VCaP (cell line): ENCODE measurements at regions not wholly inside any gene's neighbourhood (a gene's known extent, or its start where the extent isn't known, plus 50 kb on each side); places are given as distances from the start of the nearest gene placed in this dataset.

Experiments used
- H3K27ac ChIP-seq: fragments of 450-650 bp; 2 replicates; pipeline ENCODE4 v1.5.1; 2017
- TF ChIP-seq, protein P1 (sequence below): fragments of 450-650 bp; conservative IDR thresholded peaks from 2 replicates; pipeline ENCODE4 v1.5.1; 2017; ENCODE audit warnings: mild to moderate bottlenecking, moderate library complexity

DNA sequence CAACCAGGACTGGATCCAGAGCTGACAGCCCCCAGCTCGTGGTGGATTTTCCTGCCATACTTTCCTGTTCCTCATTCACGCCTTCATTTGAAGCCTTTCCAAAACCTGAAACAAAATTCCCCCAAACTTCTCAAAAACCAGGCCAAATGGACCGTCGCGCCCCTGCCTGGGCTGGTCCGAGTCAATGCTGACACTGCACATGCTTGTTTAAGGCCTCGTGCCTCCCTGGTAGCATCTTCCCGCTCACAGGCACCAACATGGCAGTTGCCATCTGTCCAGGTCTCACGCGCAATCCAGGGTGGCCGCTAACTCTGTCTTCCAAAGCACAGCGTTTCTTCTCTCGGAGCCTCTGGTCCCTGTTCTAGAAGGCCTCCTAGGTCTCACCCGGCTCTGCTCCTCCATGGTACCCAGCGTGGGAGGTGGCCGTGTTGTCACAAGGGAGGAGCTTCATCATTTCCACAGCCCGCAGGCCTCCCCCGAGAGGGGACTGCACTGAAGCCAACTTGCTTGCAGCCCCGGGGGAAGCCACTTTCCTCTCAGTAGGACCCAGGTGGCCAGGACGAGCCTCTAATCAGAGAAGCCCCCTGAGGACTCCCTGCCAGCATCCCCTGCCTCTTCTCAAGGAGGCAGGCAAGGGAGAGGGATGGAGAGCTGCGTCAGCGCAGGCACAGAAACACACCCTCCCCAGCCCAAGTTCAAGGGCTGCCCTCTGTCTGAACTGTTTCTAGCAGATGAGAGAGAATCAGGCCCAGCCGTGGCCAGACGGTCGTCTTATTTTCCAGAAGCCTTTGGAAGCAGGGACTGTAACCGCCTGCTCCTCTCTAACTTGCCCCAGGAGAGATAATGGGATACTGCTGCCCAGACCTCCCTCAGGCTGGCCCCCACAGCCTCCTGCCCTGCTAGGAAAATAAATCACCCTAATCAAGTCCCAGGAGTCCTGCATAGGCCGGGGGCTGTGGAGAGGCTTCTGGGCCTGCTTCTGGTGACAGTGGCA is 152.8 kb upstream of the TLE3 start:
- no peak overlapping the region; the same call in 1 of the 2 replicates for H3K27ac ChIP-seq
- TF ChIP-seq, protein P1, sequence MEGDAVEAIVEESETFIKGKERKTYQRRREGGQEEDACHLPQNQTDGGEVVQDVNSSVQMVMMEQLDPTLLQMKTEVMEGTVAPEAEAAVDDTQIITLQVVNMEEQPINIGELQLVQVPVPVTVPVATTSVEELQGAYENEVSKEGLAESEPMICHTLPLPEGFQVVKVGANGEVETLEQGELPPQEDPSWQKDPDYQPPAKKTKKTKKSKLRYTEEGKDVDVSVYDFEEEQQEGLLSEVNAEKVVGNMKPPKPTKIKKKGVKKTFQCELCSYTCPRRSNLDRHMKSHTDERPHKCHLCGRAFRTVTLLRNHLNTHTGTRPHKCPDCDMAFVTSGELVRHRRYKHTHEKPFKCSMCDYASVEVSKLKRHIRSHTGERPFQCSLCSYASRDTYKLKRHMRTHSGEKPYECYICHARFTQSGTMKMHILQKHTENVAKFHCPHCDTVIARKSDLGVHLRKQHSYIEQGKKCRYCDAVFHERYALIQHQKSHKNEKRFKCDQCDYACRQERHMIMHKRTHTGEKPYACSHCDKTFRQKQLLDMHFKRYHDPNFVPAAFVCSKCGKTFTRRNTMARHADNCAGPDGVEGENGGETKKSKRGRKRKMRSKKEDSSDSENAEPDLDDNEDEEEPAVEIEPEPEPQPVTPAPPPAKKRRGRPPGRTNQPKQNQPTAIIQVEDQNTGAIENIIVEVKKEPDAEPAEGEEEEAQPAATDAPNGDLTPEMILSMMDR = no peak

DNA sequence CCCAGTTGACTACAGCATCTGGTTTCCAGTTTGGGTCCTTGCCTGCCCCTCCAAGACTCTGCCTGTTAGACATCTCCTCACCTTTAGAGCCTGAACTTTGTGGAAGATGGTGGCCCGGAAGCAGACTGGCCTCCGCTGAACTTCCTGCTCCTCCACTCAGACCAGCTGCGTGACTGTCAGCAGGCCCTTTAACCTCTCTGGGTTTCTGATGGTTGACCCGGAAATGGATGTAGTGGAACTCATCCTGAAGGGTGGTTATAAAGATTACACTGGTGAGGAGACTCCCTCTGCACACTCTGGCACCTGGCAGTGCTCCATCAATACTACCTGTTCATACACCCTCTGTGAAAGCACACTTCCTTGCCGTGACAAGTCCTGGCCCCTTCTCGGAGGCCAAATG is 151.9 kb upstream of the TLE3 start:
- H3K27ac ChIP-seq = no peak overlapping the region
- TF ChIP-seq, protein P1 = no peak

DNA sequence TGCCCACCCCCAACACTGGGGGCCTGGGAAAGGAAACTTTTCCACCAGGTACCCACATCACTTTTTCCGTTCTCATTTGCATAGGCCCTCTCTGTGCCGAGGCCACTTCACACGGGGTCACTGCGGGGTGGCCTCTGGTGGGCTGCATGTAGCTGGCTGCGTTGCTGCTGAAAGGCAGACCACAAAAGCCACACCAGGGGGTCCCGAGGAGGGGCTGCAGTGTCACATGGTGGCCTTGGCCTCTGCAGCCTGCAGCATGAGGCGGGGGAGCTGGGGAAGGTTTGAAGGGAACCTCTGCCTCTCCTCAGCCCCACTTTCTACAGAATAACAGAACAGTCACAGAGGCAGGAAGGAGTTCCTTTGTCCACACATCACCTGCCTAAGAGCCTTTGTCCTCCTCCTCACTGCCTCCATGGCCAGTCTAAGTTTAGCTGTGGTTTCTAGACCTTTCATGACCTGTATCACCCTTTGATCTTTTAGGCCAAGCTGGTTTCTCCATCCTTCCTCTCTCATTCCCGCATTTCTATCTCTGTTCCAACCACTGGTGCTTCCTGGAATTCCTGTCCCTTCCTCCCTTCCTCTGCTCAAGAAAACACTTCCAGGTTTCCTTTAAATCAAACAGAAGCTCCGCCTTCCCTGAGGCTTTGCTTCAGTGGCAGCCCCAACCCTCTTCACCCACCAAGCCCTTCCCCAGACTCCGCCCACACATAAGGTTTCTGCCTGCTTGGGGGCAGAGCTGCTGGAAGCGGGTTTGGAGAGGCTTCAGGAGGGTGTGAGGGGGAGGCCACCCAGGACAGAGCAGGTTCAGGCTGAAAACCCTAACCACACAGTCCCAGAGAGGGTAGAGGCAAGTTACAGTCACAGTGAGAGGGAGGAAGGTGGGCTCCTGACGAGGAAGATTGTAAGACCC is 150.7 kb upstream of the TLE3 start:
- TF ChIP-seq, protein P1 = no peak
- no peak overlapping the region for H3K27ac ChIP-seq

DNA sequence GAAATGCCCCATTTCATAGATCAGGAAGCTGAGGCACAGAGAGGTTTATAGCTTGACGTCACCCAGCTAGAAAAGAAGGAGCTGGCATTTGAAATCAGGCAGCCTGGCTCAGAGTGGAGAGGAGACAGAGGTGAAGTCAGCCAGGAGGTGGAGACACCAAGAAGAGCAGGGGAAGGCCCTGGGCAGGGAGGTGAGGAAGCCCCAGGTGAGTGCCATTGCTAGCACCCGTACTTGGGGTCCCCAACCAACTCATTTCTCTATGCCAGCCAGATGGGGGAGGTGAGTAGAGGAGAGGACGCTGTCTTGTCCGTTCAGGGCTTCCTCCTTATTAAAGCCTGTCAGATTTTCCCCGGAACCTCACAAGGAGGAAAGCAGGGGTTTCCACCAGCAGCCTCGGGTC is 149.6 kb upstream of the TLE3 start:
- TF ChIP-seq, protein P1 = peak; percentile 10; the same call in 1 of the 2 replicates
- H3K27ac ChIP-seq = no peak overlapping the region

DNA sequence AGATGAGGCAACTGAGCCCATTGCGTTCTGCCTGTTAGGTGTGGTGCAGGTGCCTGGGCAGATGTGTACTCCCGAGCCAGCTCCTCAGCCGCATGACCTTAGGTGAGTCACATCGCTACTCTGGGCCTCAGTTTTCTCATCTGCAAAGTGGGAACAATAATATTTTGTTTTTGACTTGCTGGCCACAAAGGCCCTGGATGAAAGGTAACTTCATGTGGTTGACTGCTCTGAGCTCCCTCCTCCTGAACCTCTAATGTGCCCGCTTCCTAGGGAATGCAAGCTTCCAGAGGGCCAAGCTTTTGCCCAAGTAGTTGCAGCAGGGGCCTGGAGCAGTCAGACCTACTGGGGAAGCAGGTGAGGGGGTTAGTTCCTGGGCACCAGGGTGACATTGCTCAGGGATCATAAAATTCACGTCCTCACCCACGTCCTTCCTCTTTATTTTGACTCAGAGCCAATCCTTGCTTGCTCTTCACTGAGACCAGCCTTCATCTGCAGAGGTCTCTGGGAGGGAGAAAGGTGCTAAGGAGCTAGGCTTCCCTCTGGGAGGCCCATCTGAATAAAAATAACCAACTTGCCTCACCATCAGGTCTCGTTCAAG is 149.0 kb upstream of the TLE3 start:
- TF ChIP-seq, protein P1 = no peak
- H3K27ac ChIP-seq = no peak overlapping the region

DNA sequence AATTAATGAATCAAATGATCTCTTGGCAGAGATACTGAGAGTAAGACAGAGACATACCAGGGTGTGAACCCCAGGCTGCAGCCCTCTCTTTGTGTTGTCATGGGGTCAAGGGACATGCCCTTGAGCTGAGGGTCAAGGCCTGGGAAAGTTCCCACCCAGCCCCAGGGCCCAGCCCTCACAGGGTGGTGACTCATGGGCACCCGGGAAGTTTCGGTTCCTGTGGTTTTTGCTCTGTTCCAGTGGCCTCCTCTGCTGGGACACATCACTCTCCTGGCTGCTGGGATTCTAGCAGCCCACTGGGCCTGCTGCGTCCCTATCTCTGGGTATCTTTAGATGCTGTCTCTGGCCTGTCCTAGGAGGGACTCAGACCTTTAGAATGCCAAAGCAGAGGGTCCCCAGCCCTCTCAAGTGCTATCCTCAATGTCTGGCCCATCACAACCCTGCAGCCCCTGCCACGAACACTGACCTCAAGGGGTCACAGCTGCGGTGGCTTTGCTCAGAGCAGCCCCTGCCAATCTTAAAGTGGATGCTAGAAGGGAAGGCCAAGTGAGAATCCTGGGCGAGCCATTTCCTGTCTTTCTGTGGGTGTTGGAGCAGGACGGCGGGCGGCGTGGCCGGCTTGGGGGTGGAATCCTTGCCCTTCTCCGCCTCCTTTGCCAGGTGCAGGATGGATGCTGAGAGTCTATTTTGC is 148.4 kb upstream of the TLE3 start:
- TF ChIP-seq, protein P1 = no peak
- H3K27ac ChIP-seq = no peak overlapping the region
